Activated naive CD8-positive, alpha-beta T cell (primary cell): ENCODE measurements at regions not wholly inside any gene's neighbourhood (a gene's known extent, or its start where the extent isn't known, plus 50 kb on each side); places are given as distances from the start of the nearest gene placed in this dataset.

Experiments used
- H3K27ac Mint-ChIP-seq: one replicate; pipeline ENCODE4 v1.8.0; 2021; ENCODE audit warnings: mixed read lengths
- H3K27me3 Mint-ChIP-seq: one replicate; pipeline ENCODE4 v1.8.0; 2021; ENCODE audit warnings: mixed read lengths
- H3K36me3 Mint-ChIP-seq: one replicate; pipeline ENCODE4 v1.8.0; 2021; ENCODE audit warnings: mixed read lengths
- H3K4me1 Mint-ChIP-seq: one replicate; pipeline ENCODE4 v1.8.0; 2021; ENCODE audit warnings: low read depth, mixed read lengths
- H3K4me3 Mint-ChIP-seq: one replicate; pipeline ENCODE4 v1.8.0; 2021; ENCODE audit warnings: mild to moderate bottlenecking, mixed read lengths
- H3K9me3 Mint-ChIP-seq: one replicate; pipeline ENCODE4 v1.8.0; 2021; ENCODE audit warnings: low read depth, mixed read lengths

- H3K27me3 Mint-ChIP-seq, result no peaks in the 10 kb centered on the region
- no peaks in the 10 kb centered on the region for H3K9me3 Mint-ChIP-seq
- H3K27ac Mint-ChIP-seq, result no peak overlapping the region
- H3K4me3 Mint-ChIP-seq, result no peak overlapping the region
- no peaks in the 10 kb centered on the region for H3K4me1 Mint-ChIP-seq
- no peaks in the 10 kb centered on the region for H3K36me3 Mint-ChIP-seq
These were observed 485.4 kb downstream of the IRX1 start for GRCh38 chr5:4081059-4081458.

DNA sequence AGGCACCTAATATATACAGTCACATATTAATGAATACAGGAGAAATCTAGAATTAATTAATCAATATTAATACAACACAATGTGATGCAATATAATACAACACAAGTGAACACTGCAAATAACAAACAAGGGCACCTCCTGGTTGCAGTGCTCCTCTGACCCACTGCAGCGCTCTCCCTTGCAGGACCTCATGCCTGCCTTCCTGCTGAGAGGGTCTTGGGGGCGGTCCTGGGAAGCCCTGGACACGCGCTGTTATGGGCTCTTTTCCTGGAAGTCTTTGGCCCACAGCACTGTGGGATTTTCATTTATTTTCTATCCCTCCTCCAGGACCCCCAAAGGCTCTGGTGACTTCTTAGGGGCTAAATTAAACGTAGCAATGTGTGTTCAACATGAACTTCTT, 485.8 kb downstream of the IRX1 start:
- Mint-ChIP-seq H3K27ac (no peak overlapping the region), H3K4me3 (no peak overlapping the region), H3K36me3 (no peaks in the 10 kb centered on the region), H3K4me1 (no peaks in the 10 kb centered on the region), H3K9me3 (no peaks in the 10 kb centered on the region), H3K27me3 (no peaks in the 10 kb centered on the region)

DNA sequence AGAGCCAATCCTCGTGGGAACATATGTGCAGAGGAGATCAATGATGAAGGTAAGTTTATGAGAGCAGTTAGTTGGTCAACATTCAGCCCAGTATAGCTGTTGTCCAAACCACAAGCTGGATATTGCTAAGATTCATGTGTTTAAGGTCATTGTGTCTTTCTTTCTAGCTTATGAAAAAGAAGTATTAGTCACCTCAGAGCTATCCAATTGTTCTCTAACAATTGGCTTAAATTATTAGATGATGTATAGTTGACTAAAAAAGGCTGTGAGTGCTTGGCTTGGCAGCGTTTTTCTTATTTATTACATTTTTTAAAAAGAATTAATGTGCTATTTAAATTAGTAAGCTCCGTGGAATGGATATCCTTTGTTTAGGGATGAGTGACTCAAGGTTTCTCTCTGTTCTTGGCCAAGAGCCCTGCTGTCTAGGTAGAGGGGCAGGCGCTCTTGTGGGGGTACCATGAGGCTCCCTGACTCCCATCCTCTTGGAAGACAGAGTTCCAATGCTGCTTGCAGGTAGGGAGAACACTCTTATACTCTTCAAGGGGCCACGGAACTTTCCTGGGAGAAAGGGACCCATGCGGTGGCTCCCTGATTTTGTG, 487.4 kb downstream of the IRX1 start:
- H3K27ac Mint-ChIP-seq, result no peak overlapping the region
- H3K4me3 Mint-ChIP-seq, result no peak overlapping the region

DNA sequence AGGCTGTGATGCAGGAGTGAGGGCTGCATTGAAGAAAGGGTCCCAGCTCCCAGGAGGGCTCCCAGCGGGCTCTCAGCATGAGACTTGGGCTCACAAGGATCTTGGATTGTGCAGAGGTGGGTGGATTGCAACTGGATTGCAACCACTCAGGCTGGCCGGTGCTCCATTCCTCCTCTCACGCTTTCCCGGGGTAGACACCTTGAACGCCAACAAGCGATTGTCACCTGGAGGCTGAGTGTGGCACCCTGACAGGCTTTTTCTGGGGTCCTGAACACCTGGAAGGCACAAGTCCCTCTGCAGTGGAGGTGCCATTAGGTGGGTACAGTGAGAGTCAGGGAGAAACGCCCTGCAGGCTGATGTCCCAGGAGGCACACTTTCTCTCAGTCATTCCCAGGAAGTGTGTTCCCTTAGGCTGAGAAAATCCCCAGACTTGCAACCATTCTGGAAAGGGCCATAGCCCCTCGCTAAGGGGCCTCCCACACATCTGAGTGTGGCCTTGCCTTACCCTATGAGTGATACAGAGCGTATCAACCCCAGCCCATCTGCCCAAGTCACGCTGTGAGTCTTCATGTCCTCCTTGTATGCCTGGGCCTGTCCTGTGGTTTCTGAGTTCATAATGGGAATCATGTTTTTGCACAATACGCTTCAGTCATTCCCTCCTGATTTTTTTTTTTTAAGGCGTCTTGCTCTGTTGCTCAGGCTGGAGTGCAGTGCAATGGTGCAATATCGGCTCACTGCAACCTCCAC, 488.1 kb downstream of the IRX1 start:
- Mint-ChIP-seq H3K27ac (no peak overlapping the region), H3K4me3 (no peak overlapping the region), H3K27me3 (no peaks in the 10 kb centered on the region), H3K36me3 (no peaks in the 10 kb centered on the region), H3K4me1 (no peaks in the 10 kb centered on the region), H3K9me3 (no peaks in the 10 kb centered on the region)

More for the DNA sequence above, 487.4 kb downstream of the IRX1 start:
- Mint-ChIP-seq H3K27me3 (no peaks in the 10 kb centered on the region), H3K36me3 (no peaks in the 10 kb centered on the region), H3K4me1 (no peaks in the 10 kb centered on the region), H3K9me3 (no peaks in the 10 kb centered on the region)

DNA sequence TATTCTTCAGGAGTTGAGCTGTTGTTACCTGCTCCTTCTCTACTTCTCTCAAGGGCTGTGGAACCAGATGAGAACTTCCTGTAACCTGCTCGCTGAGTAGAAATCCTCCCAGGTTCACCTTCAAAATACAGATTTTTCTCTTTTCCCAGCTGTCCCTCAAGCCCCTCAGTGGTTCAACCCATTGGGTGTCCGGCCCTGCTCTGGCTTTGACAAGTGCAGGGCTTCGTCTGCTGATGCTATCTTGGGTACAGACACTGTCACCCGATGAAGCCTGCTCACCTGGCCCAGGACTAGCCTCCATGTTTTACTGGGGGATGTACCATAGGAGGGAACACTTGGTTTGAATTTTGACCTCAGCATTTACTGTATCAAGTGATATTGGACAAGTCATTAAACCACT, 490.4 kb downstream of the IRX1 start:
- Mint-ChIP-seq H3K9me3 (no peaks in the 10 kb centered on the region), H3K36me3 (no peaks in the 10 kb centered on the region), H3K4me3 (no peak overlapping the region), H3K27ac (no peak overlapping the region), H3K27me3 (no peaks in the 10 kb centered on the region), H3K4me1 (no peaks in the 10 kb centered on the region)

GRCh38 chr5:4087110-4087509, 491.5 kb downstream of the IRX1 start:
- no peak overlapping the region for H3K27ac Mint-ChIP-seq
- no peaks in the 10 kb centered on the region for H3K27me3 Mint-ChIP-seq
- H3K4me1 Mint-ChIP-seq, result no peaks in the 10 kb centered on the region
- H3K36me3 Mint-ChIP-seq, result no peaks in the 10 kb centered on the region
- H3K4me3 Mint-ChIP-seq, result no peak overlapping the region
- no peaks in the 10 kb centered on the region for H3K9me3 Mint-ChIP-seq

DNA sequence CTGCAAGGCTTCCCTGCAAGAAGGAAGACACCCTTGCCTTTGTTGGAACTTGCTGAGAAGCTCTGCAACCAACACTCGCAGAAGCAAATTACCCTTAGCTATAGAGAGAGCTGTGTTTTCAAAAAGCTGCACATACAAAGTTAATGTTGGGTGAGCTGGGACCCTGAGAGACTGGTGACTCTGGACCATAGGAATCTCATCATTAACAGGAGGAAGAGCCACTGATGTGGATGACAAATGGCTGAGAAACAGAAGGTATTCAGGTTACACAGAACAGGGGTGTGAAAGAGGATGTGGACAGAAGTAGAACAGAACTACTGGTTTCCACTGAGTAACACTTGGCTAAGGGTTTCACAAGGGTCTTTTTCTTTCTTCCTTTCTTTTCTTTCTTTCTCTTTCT, 493.5 kb downstream of the IRX1 start:
- Mint-ChIP-seq H3K4me1 (no peaks in the 10 kb centered on the region), H3K36me3 (no peaks in the 10 kb centered on the region), H3K4me3 (no peak overlapping the region), H3K27me3 (no peaks in the 10 kb centered on the region), H3K9me3 (no peaks in the 10 kb centered on the region), H3K27ac (no peak overlapping the region)

- H3K27me3 Mint-ChIP-seq, result no peaks in the 10 kb centered on the region
- H3K4me1 Mint-ChIP-seq, result no peaks in the 10 kb centered on the region
- no peak overlapping the region for H3K27ac Mint-ChIP-seq
- H3K4me3 Mint-ChIP-seq, result no peak overlapping the region
- H3K36me3 Mint-ChIP-seq, result no peaks in the 10 kb centered on the region
- peaks cover 4% of the 10 kb centered on the region for H3K9me3 Mint-ChIP-seq
These were observed 497.6 kb downstream of the IRX1 start for GRCh38 chr5:4093236-4093635.

- Mint-ChIP-seq H3K4me1 (no peaks in the 10 kb centered on the region), H3K27ac (no peak overlapping the region), H3K9me3 (peaks cover 4% of the 10 kb centered on the region), H3K4me3 (no peak overlapping the region), H3K27me3 (no peaks in the 10 kb centered on the region), H3K36me3 (no peaks in the 10 kb centered on the region)
These were observed 498.3 kb downstream of the IRX1 start for GRCh38 chr5:4093970-4094369.

GRCh38 chr5:4095918-4096630, 500.4 kb downstream of the IRX1 start:
- no peak overlapping the region for H3K27ac Mint-ChIP-seq
- no peaks in the 10 kb centered on the region for H3K36me3 Mint-ChIP-seq
- H3K4me3 Mint-ChIP-seq, result no peak overlapping the region
- H3K27me3 Mint-ChIP-seq, result no peaks in the 10 kb centered on the region
- H3K9me3 Mint-ChIP-seq, result peaks cover 4% of the 10 kb centered on the region
- H3K4me1 Mint-ChIP-seq, result no peaks in the 10 kb centered on the region

GRCh38 chr5:4097199-4097598, 501.6 kb downstream of the IRX1 start:
- Mint-ChIP-seq H3K27me3 (no peaks in the 10 kb centered on the region), H3K4me1 (no peaks in the 10 kb centered on the region), H3K36me3 (no peaks in the 10 kb centered on the region), H3K9me3 (peaks cover 4% of the 10 kb centered on the region), H3K4me3 (no peak overlapping the region), H3K27ac (no peak overlapping the region)

DNA sequence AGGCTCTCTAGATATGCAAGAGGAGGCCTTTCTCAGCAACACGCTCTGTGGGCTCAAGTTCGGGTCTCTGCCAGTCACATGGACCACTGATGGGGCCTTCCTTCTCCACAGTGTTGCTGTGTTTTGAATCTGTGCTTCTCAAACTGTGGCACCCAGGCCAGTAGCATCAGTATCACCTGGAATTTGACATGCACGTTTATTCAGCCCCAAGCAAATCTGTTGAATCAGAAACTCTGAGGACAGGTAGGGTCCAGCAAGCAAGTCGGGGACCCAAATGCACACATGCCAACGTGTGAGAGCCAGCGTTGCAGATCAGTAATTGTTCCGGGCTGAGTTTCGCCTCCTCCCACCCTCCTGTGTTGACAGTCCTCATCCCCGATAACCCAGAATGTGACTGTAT, 502.6 kb downstream of the IRX1 start:
- Mint-ChIP-seq H3K27me3 (no peaks in the 10 kb centered on the region), H3K9me3 (peaks cover 4% of the 10 kb centered on the region), H3K27ac (no peak overlapping the region)

GRCh38 chr5:4099386-4099785, 503.8 kb downstream of the IRX1 start:
- H3K4me3 Mint-ChIP-seq, result no peak overlapping the region
- peaks cover 4% of the 10 kb centered on the region for H3K9me3 Mint-ChIP-seq
- no peaks in the 10 kb centered on the region for H3K4me1 Mint-ChIP-seq
- no peaks in the 10 kb centered on the region for H3K27me3 Mint-ChIP-seq
- no peaks in the 10 kb centered on the region for H3K36me3 Mint-ChIP-seq
- no peak overlapping the region for H3K27ac Mint-ChIP-seq

More for the DNA sequence above, 502.6 kb downstream of the IRX1 start:
- Mint-ChIP-seq H3K4me1 (no peaks in the 10 kb centered on the region), H3K4me3 (no peak overlapping the region), H3K36me3 (no peaks in the 10 kb centered on the region)

GRCh38 chr5:4100739-4101138, 505.1 kb downstream of the IRX1 start:
- H3K27me3 Mint-ChIP-seq, result no peaks in the 10 kb centered on the region
- H3K9me3 Mint-ChIP-seq, result peaks cover under 1% of the 10 kb centered on the region
- H3K27ac Mint-ChIP-seq, result no peak overlapping the region
- H3K4me1 Mint-ChIP-seq, result no peaks in the 10 kb centered on the region
- H3K36me3 Mint-ChIP-seq, result no peaks in the 10 kb centered on the region
- H3K4me3 Mint-ChIP-seq, result no peak overlapping the region

DNA sequence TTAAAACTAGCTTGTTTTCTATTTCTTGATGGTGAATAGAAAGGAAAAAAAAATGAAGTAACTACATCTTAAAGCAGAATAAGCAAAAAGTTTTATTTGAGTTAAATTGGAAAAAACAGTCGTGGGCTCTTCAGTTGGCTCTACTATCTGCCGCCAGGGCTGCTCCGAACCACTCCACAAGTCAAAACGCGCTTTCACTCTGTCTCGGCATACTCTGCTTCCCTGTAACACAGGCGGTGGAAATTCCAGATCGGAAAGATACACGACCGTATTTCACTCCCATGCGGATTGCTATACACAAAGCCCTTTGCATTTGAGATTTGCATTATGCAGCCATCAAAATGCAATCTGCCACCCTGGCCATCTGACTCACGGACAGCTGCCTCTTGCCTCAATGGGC, 505.6 kb downstream of the IRX1 start:
- Mint-ChIP-seq H3K4me3 (no peak overlapping the region), H3K9me3 (no peaks in the 10 kb centered on the region), H3K36me3 (no peaks in the 10 kb centered on the region), H3K27ac (no peak overlapping the region), H3K4me1 (no peaks in the 10 kb centered on the region), H3K27me3 (no peaks in the 10 kb centered on the region)
